NCI-H1930 (cell line): ENCODE measurements at regions not wholly inside any gene's neighbourhood (a gene's known extent, or its start where the extent isn't known, plus 50 kb on each side); places are given as distances from the start of the nearest gene placed in this dataset.
A peak's percentile ranks its signal among the peaks of the same experiment; 100 is the strongest.
"Not testable (repeated sequence)": the region's sequence is repeated elsewhere in the genome, so short reads cannot be mapped to it uniquely, and the experiment has no call there.

ENCODE experiments used
- DNase-seq, 2 experiments: peaks; one replicate each; lab custom pipeline; 2025; lab: John Stamatoyannopoulos, UW

DNA sequence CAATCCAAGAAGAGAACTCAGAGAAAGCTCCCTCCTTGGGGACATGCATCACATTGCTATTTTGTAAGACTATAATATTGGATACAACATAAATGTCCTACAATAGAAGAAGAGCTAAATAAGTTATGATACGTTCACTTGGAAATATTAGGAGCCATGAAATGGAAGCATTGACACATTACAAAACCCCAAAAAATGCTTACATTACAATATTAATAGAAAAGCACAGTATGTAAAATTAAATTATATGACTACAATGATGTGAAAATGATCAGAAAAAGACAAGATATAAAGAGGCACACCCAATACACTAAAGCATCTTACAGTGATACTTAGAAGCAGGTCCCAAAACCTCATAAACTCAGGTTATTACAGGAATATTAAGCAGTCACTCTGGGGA is 694.1 kb downstream of the TOX3 start:
- no peak for DNase-seq

GRCh38 chr16:51851111-51851510 is 695.8 kb downstream of the TOX3 start:
- no peak for DNase-seq

GRCh38 chr16:51849715-51850114 is 697.2 kb downstream of the TOX3 start:
- no peak for DNase-seq

GRCh38 chr16:51845586-51846305 is 694.7 kb upstream of the SALL1 start:
- DNase-seq = no peak

GRCh38 chr16:51839727-51840462 is 688.8 kb upstream of the SALL1 start:
- no peak for DNase-seq

- no peak for DNase-seq
These were observed 683.7 kb upstream of the SALL1 start for GRCh38 chr16:51834794-51835193.

DNA sequence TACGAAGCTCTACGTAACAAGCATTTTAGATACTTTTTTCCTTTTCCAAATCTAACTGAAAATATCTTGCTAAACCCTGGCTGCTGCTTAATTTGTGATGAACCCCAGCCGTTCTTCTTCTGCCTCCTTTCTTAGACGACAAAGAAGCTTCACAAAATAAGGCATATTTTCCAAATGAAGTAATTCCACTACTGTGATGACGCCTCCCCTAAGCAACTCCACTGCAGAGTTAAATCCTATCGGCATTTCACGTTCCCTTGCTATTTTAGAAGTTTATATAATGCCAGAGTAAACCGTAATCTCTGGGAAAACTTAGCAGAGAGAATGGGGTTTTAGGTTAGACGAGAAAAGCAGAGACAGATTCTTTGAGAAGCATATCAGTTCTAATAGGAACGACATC is 683.1 kb upstream of the SALL1 start:
- no peak for DNase-seq

- no peak for DNase-seq
These were observed 680.7 kb upstream of the SALL1 start for GRCh38 chr16:51831595-51832367.

GRCh38 chr16:51831034-51831433 is 680.0 kb upstream of the SALL1 start:
- not testable (repeated sequence) for DNase-seq

- DNase-seq = no peak
These were observed 674.7 kb upstream of the SALL1 start for GRCh38 chr16:51825779-51826178.

DNA sequence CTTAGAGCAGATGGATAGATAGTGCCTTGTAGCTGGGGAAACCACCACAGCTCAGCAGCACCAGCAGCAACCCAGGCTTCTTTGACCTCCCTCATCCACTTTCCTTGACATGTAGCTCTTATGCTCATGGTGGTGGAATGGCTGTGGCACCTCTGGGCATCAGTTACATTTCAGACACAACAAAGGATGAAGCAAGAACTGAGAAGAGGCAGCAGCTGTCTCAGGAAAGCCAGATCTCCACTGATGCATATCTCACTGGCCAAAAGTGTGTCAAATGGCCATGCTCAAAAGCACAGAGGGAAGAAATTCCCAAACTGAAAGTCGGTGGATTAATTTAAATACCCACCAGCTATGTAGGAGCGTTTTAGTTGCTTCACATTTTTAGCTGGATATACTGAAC is 671.4 kb upstream of the SALL1 start:
- DNase-seq = no peak

GRCh38 chr16:51821527-51821926 is 670.5 kb upstream of the SALL1 start:
- no peak for DNase-seq

DNA sequence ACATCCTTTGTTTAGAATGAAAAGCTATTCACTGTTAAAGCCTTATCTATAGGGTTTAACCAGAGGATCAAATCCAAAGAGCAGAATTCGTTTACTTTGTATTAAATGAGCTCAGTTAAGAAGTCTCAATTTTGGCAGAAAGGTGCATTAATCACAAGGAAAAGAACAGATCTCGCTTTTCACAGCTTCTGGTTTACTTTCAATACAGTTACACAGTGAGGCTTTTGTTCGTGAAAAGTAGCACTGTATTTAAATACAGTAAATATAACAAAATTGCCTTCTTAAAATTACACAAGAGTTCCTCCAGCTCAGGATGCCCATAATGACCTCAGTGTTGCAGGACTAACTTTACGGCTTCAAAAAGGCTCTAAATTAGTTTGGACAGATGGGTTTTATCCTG is 669.1 kb upstream of the SALL1 start:
- DNase-seq = no peak

- peak in 1 of 2 experiments; percentile 2 for DNase-seq
These were observed 667.4 kb upstream of the SALL1 start for GRCh38 chr16:51818342-51818944.

- no peak for DNase-seq
These were observed 665.9 kb upstream of the SALL1 start for GRCh38 chr16:51816929-51817328.

- DNase-seq = no peak
These were observed 664.5 kb upstream of the SALL1 start for GRCh38 chr16:51815523-51815922.

DNA sequence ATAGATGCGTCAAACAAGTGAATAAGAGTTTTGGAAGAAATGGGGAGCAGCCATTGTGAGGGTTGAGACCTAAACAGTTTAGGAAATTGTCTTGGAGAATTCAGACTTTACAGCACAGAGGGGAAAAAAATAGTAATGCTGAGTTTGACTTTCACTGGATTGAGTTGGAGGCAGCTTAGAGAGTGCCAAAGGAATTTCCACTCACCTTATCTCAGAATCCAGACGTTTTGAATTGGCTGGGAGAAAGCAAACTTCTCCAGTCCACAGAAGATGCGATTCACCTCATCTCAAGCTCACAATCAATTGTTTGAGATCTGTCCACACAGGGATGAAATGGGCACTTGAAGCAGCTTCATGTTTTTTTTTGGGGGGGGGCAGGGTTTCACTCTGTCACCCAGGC is 663.5 kb upstream of the SALL1 start:
- DNase-seq = no peak

DNA sequence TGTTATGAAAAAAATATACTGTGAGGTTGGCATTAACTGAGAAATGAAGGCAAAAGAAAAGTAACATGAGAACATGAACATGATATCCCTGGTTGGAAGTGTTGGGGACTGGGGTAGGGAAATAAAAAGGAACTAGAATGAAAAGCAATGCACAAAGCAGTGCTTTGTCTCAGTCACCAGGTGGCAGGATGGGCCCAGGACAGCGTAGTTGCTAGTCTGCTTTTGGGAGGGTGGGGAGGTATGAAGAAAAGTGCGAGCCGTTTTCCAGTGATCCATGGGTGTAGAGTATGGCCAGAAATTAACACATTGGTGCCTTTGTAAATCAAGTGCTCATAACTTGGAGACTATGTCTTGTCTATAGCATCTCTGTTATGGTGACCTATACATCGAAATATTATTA is 662.5 kb upstream of the SALL1 start:
- no peak for DNase-seq

- no peak for DNase-seq
These were observed 661.9 kb upstream of the SALL1 start for GRCh38 chr16:51812945-51813344.

- DNase-seq = no peak
These were observed 656.5 kb upstream of the SALL1 start for GRCh38 chr16:51807551-51807950.

DNA sequence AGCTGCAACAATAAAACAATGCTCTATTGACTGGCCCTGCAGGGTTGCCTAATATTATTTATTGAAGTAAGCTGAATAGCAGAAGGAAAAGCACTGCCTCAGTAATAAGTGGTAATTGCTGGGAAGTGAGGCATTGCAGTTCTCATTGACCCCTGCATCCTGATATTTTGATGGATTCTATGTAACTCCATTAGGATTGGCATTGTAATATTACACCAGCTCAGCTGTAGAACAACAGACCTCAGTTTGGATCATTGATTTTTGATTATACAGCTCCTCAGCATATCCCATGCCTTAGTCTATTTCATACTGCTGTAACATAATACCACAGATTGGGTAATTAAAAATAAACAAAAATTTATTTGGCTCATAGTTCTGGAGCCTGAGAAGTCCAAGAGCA is 650.6 kb upstream of the SALL1 start:
- no peak for DNase-seq

GRCh38 chr16:51797669-51798259 is 646.7 kb upstream of the SALL1 start:
- DNase-seq = no peak
